ENCODE measurements at regions not wholly inside any gene's neighbourhood (a gene's known extent, or its start where the extent isn't known, plus 50 kb on each side); places are given as distances from the start of the nearest gene placed in this dataset.

- TF ChIP-seq POLR2A (IDR thresholded peaks at IDR 0.05) (no peak), CTCF (IDR thresholded peaks at IDR 0.05) (no peak), POLR2AphosphoS5 (IDR thresholded peaks at IDR 0.05) (no peak), EP300 (IDR thresholded peaks at IDR 0.05) (no peak)
Measured at GRCh38 chr2:142220239-142220638, 89.4 kb upstream of the LRP1B start.
